K562 (cell line): ENCODE measurements at regions not wholly inside any gene's neighbourhood (a gene's known extent, or its start where the extent isn't known, plus 50 kb on each side); places are given as distances from the start of the nearest gene placed in this dataset.

ENCODE experiments used
- ATAC-seq: fragments of 200-7000 bp; cut with Tn5 transposase; 3 replicates; pipeline ENCODE4 v1.9.1; 2020; ENCODE audit warnings: moderate library complexity
- BruUV-seq: library from RNA; stranded (reverse); fragments of 400-500 nt; replicated peaks from 2 replicates; lab custom pipeline; 2021; lab: Mats Ljungman, UMichigan
- CTCF ChIA-PET: fragments of 300-600 bp; formaldehyde crosslinking; extraction: SDS; loops from one replicate; lab custom pipeline; 2021; ENCODE audit warnings: low intra/inter-chr PET ratio; lab: Yijun Ruan, JAX
- POLR2A ChIA-PET: fragments of 300-600, 350-650 bp; sonication (Branson Sonifier 250); formaldehyde crosslinking; extraction: SDS; loops from one replicate; lab custom pipeline; 2021; ENCODE audit warnings: antibody characterized with exemption, inconsistent platforms; lab: Yijun Ruan, JAX
- DNase-seq, 4 experiments: peaks; one replicate each; pipeline versions ENCODE4 v3.0.0 to v3.0.0-alpha.2; 2011 to 2018; ENCODE audit warnings: low spot score in 3 of 4, mixed read lengths in 3 of 4; ENCODE audit errors: extremely low read depth in 1 of 4
- FAIRE-seq: peaks from 2 replicates; lab custom pipeline; 2011; peaks lifted over from hg19 to GRCh38; lab: Jason Lieb, UNC
- H2AFZ ChIP-seq: 2 replicates; pipeline ENCODE4 v1.6.0; 2011; ENCODE audit warnings: low read depth, low read length, control low read depth, inconsistent platforms
- H3K27ac ChIP-seq: fragments of 200-600 bp; 3 replicates; pipeline ENCODE4 v1.8.0; 2011; ENCODE audit warnings: low read depth, mild to moderate bottlenecking, control low read depth, inconsistent platforms, low read length, moderate library complexity, mixed read lengths; ENCODE audit errors: extremely low read depth
- H3K27me3 ChIP-seq, 2 experiments: fragments of 300-600 bp in 1 of 2; 2 replicates in 1 of 2; 3 replicates in 1 of 2; pipeline versions ENCODE4 v1.6.0 to v1.8.0; 2011; ENCODE audit warnings: inconsistent platforms in 2 of 2, low read length in 2 of 2, mild to moderate bottlenecking in 1 of 2, mixed read lengths in 1 of 2, moderate library complexity in 1 of 2; ENCODE audit not compliant: control insufficient read depth in 2 of 2, insufficient read depth in 2 of 2
- H3K36me3 ChIP-seq: fragments of 300-600 bp; 3 replicates; pipeline ENCODE4 v1.8.0; 2011; ENCODE audit warnings: mild to moderate bottlenecking, low read length, inconsistent platforms; ENCODE audit not compliant: control insufficient read depth, insufficient read depth
- H3K4me1 ChIP-seq, 2 experiments: fragments of 200-600 bp in 1 of 2; replicated peaks in 1 of 2; 2 replicates in 1 of 2; 3 replicates in 1 of 2; pipeline versions ENCODE4 v1.5.1 to v1.8.0; 2011; ENCODE audit warnings: inconsistent platforms in 2 of 2, low read length in 2 of 2, mild to moderate bottlenecking in 1 of 2, mixed read lengths in 1 of 2, moderate library complexity in 1 of 2; ENCODE audit not compliant: control insufficient read depth in 2 of 2, insufficient read depth in 2 of 2
- H3K4me2 ChIP-seq: 2 replicates; pipeline ENCODE4 v1.6.1; 2011; ENCODE audit warnings: low read length, control low read depth, inconsistent platforms, mixed read lengths; ENCODE audit not compliant: insufficient read depth
- H3K4me3 ChIP-seq: fragments of 200-600 bp; sonication (generic), shearing (Covaris generic); 2 replicates; pipeline ENCODE4 v1.5.1; 2016; ENCODE audit warnings: control low read depth, inconsistent platforms
- H3K79me2 ChIP-seq: fragments of 200-600 bp; 3 replicates; pipeline ENCODE4 v1.8.0; 2011; ENCODE audit warnings: low read length, inconsistent platforms; ENCODE audit not compliant: control insufficient read depth, insufficient read depth
- H3K9ac ChIP-seq, 2 experiments: 2 replicates each; pipeline versions ENCODE4 v1.6.0 to v1.6.1; 2011; ENCODE audit warnings: low read depth in 2 of 2, low read length in 2 of 2, control low read depth in 1 of 2, inconsistent platforms in 1 of 2, mild to moderate bottlenecking in 1 of 2, mixed read lengths in 1 of 2; ENCODE audit not compliant: insufficient read depth in 1 of 2
- H3K9me1 ChIP-seq: one replicate; pipeline ENCODE4 v1.6.0; 2011; ENCODE audit warnings: inconsistent platforms, mild to moderate bottlenecking, low read length, moderate library complexity; ENCODE audit not compliant: control insufficient read depth, insufficient read depth
- H3K9me3 ChIP-seq: replicated peaks from 2 replicates; pipeline ENCODE4 v1.5.1; 2011; ENCODE audit warnings: low read depth, low read length, inconsistent platforms; ENCODE audit not compliant: control insufficient read depth, insufficient read depth
- H4K20me1 ChIP-seq: replicated peaks from 2 replicates; pipeline ENCODE4 v1.6.1; 2011; ENCODE audit warnings: low read length, inconsistent platforms, mixed read lengths; ENCODE audit not compliant: control insufficient read depth, insufficient read depth
- C11orf30 ChIP-seq: fragments of 450-650 bp; IDR thresholded peaks from 2 replicates; pipeline ENCODE4 v1.6.1; 2016; ENCODE audit warnings: low read depth, mild to moderate bottlenecking
- CREM ChIP-seq: IDR thresholded peaks from 2 replicates; pipeline ENCODE4 v1.6.1; 2014; ENCODE audit warnings: antibody characterized with exemption, low read depth
- HDAC8 ChIP-seq: fragments of 450-650 bp; IDR thresholded peaks from 2 replicates; pipeline ENCODE4 v1.6.1; 2016; ENCODE audit warnings: mild to moderate bottlenecking, missing genetic modification characterization, moderate library complexity, missing compliant biosample characterization
- MAFG ChIP-seq: fragments of 450-650 bp; conservative IDR thresholded peaks from 2 replicates; pipeline ENCODE4 v1.6.1; 2016; ENCODE audit warnings: missing genetic modification characterization, missing compliant biosample characterization
- MAX ChIP-seq: sonication (generic); formaldehyde crosslinking; IDR thresholded peaks from 2 replicates; pipeline ENCODE4 v1.9.0; 2022; ENCODE audit warnings: mild to moderate bottlenecking, missing genetic modification reagents
- PBX2 ChIP-seq, 2 experiments: IDR thresholded peaks in 1 of 2; conservative IDR thresholded peaks in 1 of 2; 2 replicates each; pipeline ENCODE4 v1.6.1; 2016; ENCODE audit warnings: low read depth in 2 of 2, mild to moderate bottlenecking in 1 of 2, missing compliant biosample characterization in 1 of 2, missing genetic modification characterization in 1 of 2, moderate library complexity in 1 of 2
- SAFB2 ChIP-seq: fragments of 200-400 bp; formaldehyde crosslinking; IDR thresholded peaks from 2 replicates; pipeline ENCODE4 v1.6.1; 2018; ENCODE audit warnings: borderline replicate concordance, low read length, low read depth, moderate library complexity; ENCODE audit not compliant: severe bottlenecking
- SRF ChIP-seq, 2 experiments: fragments of 250-450, 450-650 bp in 1 of 2; sonication (Bioruptor Pico) in 1 of 2; sonication (generic) in 1 of 2; formaldehyde crosslinking; IDR thresholded peaks; 2 replicates each; pipeline versions ENCODE4 v1.5.0 to v1.5.1; 2020 to 2022; ENCODE audit warnings: mild to moderate bottlenecking in 1 of 2, missing genetic modification reagents in 1 of 2
- TAF9B ChIP-seq: fragments of 450-650 bp; IDR thresholded peaks from 2 replicates; pipeline ENCODE4 v1.6.1; 2018; ENCODE audit warnings: mild to moderate bottlenecking; ENCODE audit not compliant: partially characterized antibody
- USF1 ChIP-seq: sonication (generic); formaldehyde crosslinking; IDR thresholded peaks from 2 replicates; pipeline ENCODE4 v1.9.0; 2022; ENCODE audit warnings: mild to moderate bottlenecking, missing genetic modification reagents
- YBX1 ChIP-seq: fragments of 450-650 bp; IDR thresholded peaks from 2 replicates; pipeline ENCODE4 v1.7.1; 2016; ENCODE audit warnings: mild to moderate bottlenecking
- ZBTB49 ChIP-seq: sonication (generic); formaldehyde crosslinking; IDR thresholded peaks from 2 replicates; pipeline ENCODE4 v1.8.0; 2022; ENCODE audit warnings: missing genetic modification reagents, mild to moderate bottlenecking, borderline replicate concordance
- ZFX ChIP-seq: sonication (generic); formaldehyde crosslinking; IDR thresholded peaks from 2 replicates; pipeline ENCODE4 v1.8.0; 2022; ENCODE audit warnings: mild to moderate bottlenecking, missing genetic modification reagents, moderate library complexity
- ZNF239 ChIP-seq: fragments of 250-450 bp; sonication (Bioruptor Pico); IDR thresholded peaks from 2 replicates; pipeline ENCODE4 v1.4.0; 2020; ENCODE audit warnings: mild to moderate bottlenecking
- ZNF316 ChIP-seq: fragments of 450-650 bp; IDR thresholded peaks from 2 replicates; pipeline ENCODE4 v1.6.1; 2016
- WGBS: fragments of 100-300 bp; shearing (Covaris generic); methylation state at CpG from one replicate; pipeline ENCODE4 v1.1.6; 2016; ENCODE audit warnings: low coverage, mixed read lengths; ENCODE audit not compliant: insufficient coverage; ENCODE audit errors: missing lambda C conversion rate; 5-methylcytosine and 5-hydroxymethylcytosine counted together
- in situ Hi-C: fragments of 300-500 bp; cut with MboI; formaldehyde crosslinking; loops from 4 replicates; pipeline ENCODE4 v1.15.0; 2018; ENCODE audit warnings: inconsistent platforms, mixed read lengths
- intact Hi-C: fragments of 100-400 bp; cut with micrococcal nuclease; formaldehyde crosslinking; loops from 2 replicates; pipeline ENCODE4 v1.14.2; 2022

GRCh38 chr1:229758101-229759036 lies 132.3 kb downstream of the URB2 start (continued):
- TF ChIP-seq SAFB2 = no peak
- no peak for TF ChIP-seq YBX1
- no peak for TF ChIP-seq ZBTB49 (CRISPR knock-in tag)
- no peak for TF ChIP-seq ZNF239 (CRISPR knock-in tag)
- no peak for TF ChIP-seq TAF9B
- no peak for TF ChIP-seq HDAC8
- TF ChIP-seq ZFX (CRISPR knock-in tag) = no peak

GRCh38 chr1:229759037-229759435 lies 133.0 kb downstream of the URB2 start:
- ATAC-seq = no peak
- Histone ChIP-seq H2AFZ (no peak overlapping the region), H3K27ac (no peak overlapping the region), H3K4me2 (no peak overlapping the region), H3K9ac (no peak overlapping the region), H3K9me1 (no peaks in the 10 kb centered on the region), H4K20me1 (no peaks in the 10 kb centered on the region), H3K4me1 (peaks cover 7 to 9% of the 10 kb centered on the region in 2 experiments; a peak in 4 of 5 replicates), H3K27me3 (peaks cover 0 to 30% of the 10 kb centered on the region in 2 experiments; a peak in 2 of 5 replicates), H3K9me3 (no peaks in the 10 kb centered on the region), H3K79me2 (no peaks in the 10 kb centered on the region), H3K36me3 (no peaks in the 10 kb centered on the region), H3K4me3 (no peak overlapping the region)
- ChIA-PET POLR2A (no interaction called here), CTCF (no interaction called here)
- no TSS peak for BruUV-seq
- FAIRE-seq = no peak
- in situ Hi-C loops (no loop called here), intact Hi-C loops (no loop called here)
- WGBS = 3% methylated on average over 5 of the region's 5 CpGs
- no peak for DNase-seq
- TF ChIP-seq USF1 (CRISPR knock-in tag) (no peak), C11orf30 (peak; percentile 43), MAFG (0 out of 2 replicates have a peak, but pooled peaks have one; percentile 48), PBX2 (CRISPR knock-in tag; IDR thresholded peaks at IDR 0.05; ENCODE audit: low read depth) (no peak), PBX2 (tag; conservative IDR thresholded peaks at IDR 0.05; ENCODE audit: low read depth) (no peak), CREM (0 out of 2 replicates have a peak, but pooled peaks have one; percentile 9), SRF (CRISPR knock-in tag; IDR thresholded peaks at IDR 0.05) (no peak), MAX (CRISPR knock-in tag) (no peak), ZNF316 (peak; percentile 46; the same call in 1 of the 2 replicates)
